Stimulated activated naive B cell treated with anti-CD40 and anti-IgM and Interleukin-4, amounts not matched to agents 10 μg/mL and 1 μg/mL and 100 μg/mL, for 72 hours (primary cell): ENCODE measurements at regions not wholly inside any gene's neighbourhood (a gene's known extent, or its start where the extent isn't known, plus 50 kb on each side); places are given as distances from the start of the nearest gene placed in this dataset.
"Not testable (repeated sequence)": the region's sequence is repeated elsewhere in the genome, so short reads cannot be mapped to it uniquely, and the experiment has no call there.

ENCODE experiments used
- ATAC-seq, 2 donors: fragments of 150-1000 bp; cut with Tn5 transposase; replicated peaks; 2 replicates each; pipeline ENCODE4 v1.10.0; 2021; ENCODE audit warnings: moderate library complexity in 1 of 2
- DNase-seq: peaks from one replicate; pipeline ENCODE4 v3.0.0; 2021
- H3K27ac Mint-ChIP-seq: one replicate; pipeline ENCODE4 v1.8.0; 2022; ENCODE audit warnings: mild to moderate bottlenecking, mixed read lengths
- H3K27me3 Mint-ChIP-seq, 2 donors: one replicate each; pipeline ENCODE4 v1.8.0; 2022; ENCODE audit warnings: mixed read lengths in 2 of 2
- H3K36me3 Mint-ChIP-seq, 2 donors: one replicate each; pipeline ENCODE4 v1.8.0; 2022; ENCODE audit warnings: mixed read lengths in 2 of 2, mild to moderate bottlenecking in 1 of 2
- H3K4me1 Mint-ChIP-seq, 2 donors: one replicate each; pipeline ENCODE4 v1.8.0; 2022; ENCODE audit warnings: mixed read lengths in 2 of 2, mild to moderate bottlenecking in 1 of 2
- H3K4me3 Mint-ChIP-seq, 2 donors: one replicate each; pipeline ENCODE4 v1.8.0; 2022; ENCODE audit warnings: mild to moderate bottlenecking in 2 of 2, mixed read lengths in 2 of 2, moderate library complexity in 1 of 2
- H3K9me3 Mint-ChIP-seq, 2 donors: one replicate each; pipeline ENCODE4 v1.8.0; 2022; ENCODE audit warnings: mixed read lengths in 2 of 2, mild to moderate bottlenecking in 1 of 2

DNA sequence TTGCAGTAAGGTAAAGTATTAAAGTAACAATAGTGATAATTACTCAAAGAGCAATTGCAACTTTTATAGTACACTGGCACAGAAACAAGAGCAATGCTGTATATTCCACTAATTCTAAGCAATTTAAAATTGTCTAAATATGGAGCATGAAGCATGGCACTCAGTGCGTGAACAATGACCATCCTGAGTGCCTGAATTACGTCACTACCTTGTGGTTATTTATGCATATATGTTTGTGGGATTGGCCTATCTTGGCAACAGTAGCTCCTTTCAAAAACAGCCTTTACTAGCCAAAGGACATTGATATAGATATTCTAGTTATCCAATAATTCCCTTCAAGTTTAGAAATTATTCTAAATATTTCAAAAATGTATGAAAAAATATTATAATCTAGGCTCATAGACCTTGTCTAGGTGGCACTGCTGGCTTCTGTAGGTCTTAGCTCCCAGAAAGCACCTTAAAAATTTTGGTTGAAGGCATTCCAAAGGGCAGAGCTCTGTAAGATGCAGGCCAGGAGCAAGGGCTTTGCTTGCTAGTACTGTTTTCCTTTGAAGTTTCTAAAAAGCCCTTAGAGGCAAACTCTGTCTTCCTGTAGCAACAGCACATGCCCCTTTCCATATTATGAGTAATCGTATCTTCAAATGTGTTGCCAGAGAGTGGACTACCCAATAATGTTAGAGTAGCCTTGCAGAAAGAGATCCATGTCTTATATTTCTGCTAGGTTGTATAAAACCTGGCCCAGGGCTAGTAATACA, 719.3 kb downstream of the NR2F1-AS1 start:
- Mint-ChIP-seq H3K9me3 (no peaks in the 10 kb centered on the region), H3K27ac (no peak overlapping the region)
- ATAC-seq = no peak

GRCh38 chr5:92860061-92860460, 721.0 kb downstream of the NR2F1-AS1 start:
- Mint-ChIP-seq H3K4me1 (no peaks in the 10 kb centered on the region), H3K9me3 (no peaks in the 10 kb centered on the region), H3K27ac (no peak overlapping the region), H3K27me3 (no peaks in the 10 kb centered on the region), H3K4me3 (no peak overlapping the region), H3K36me3 (no peaks in the 10 kb centered on the region)
- no peak for DNase-seq
- ATAC-seq = no peak

More for the DNA sequence above, 719.3 kb downstream of the NR2F1-AS1 start:
- DNase-seq = no peak
- no peaks in the 10 kb centered on the region for H3K36me3 Mint-ChIP-seq
- no peaks in the 10 kb centered on the region for H3K4me1 Mint-ChIP-seq
- H3K27me3 Mint-ChIP-seq = no peaks in the 10 kb centered on the region
- no peak overlapping the region for H3K4me3 Mint-ChIP-seq

DNA sequence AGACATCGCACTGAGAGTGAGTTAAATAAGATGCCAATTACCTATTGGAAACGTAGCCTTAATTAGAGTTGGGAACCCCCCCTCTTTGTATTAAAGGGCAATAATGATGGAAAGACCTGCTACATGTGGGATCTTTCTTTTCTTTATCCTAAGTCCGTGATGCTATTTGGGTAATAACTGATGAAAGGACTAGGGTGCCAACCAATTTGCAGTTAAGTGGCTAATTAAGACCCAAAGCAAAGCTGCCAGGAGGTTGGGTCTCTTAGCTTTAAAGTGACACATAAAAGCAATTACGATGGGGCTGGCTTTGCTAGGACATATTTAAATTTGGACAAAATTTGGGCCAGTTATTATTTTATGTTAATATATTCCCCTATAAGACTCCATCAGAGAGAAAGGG, 728.8 kb downstream of the NR2F1-AS1 start:
- H3K27ac Mint-ChIP-seq = no peak overlapping the region
- DNase-seq = no peak
- no peak overlapping the region for H3K4me3 Mint-ChIP-seq
- H3K36me3 Mint-ChIP-seq = no peaks in the 10 kb centered on the region
- H3K27me3 Mint-ChIP-seq = no peaks in the 10 kb centered on the region
- no peaks in the 10 kb centered on the region for H3K4me1 Mint-ChIP-seq
- ATAC-seq = no peak
- H3K9me3 Mint-ChIP-seq = no peaks in the 10 kb centered on the region

DNA sequence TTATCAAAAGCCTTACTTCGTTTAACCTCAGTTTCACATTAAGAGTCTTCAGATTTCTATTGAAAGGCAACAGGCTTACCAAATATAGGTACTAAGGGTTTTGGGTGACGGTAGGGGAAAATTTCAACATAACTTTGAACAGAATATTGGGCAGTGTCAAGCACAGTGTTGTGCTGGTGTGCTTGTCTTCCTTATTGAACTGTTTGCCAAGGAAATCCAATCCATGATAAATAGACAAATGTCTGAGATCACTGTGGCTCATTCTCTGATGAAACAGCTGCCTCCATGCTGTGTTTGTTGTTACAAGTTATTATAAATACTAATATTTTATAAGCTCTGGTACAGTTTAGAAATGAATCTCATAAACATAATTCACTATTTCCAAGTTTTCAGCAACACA, 730.1 kb downstream of the NR2F1-AS1 start:
- Mint-ChIP-seq H3K36me3 (no peaks in the 10 kb centered on the region), H3K27ac (no peak overlapping the region), H3K4me3 (no peak overlapping the region), H3K4me1 (no peaks in the 10 kb centered on the region), H3K9me3 (no peaks in the 10 kb centered on the region), H3K27me3 (no peaks in the 10 kb centered on the region)
- no peak for DNase-seq
- no peak for ATAC-seq

- Mint-ChIP-seq H3K4me3 (no peak overlapping the region), H3K4me1 (no peaks in the 10 kb centered on the region), H3K9me3 (no peaks in the 10 kb centered on the region), H3K36me3 (no peaks in the 10 kb centered on the region), H3K27me3 (no peaks in the 10 kb centered on the region), H3K27ac (no peak overlapping the region)
- ATAC-seq (no peak), DNase-seq (no peak)
Observed at GRCh38 chr5:92849756-92850155, 731.3 kb downstream of the NR2F1-AS1 start.

DNA sequence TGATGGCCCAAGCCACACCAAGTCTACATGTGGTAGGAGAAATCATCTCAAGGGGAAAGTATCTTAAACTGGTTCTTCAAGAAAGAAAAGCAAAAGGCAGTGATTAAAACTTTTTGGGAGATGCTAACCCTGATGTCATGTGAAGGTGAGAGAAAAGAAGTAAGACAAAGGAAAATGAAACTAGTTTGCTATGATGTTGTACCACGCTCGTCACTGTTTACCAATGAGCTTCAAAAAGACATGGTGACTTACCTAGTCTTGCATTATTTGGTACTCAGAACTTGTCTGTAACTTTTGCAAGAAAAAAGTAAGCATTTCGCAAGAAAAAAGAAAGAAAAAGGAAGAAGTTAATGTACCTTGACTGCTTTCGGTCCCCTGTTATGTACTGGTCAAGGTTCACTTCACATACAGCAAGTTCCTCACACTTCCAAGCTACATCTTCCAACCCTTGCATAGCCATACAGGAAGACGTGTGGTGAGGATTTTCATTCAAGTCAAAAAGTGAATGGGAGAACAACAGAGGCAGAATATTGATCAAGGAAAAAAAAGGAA, 739.3 kb downstream of the NR2F1-AS1 start:
- no peak overlapping the region for H3K27ac Mint-ChIP-seq
- no peak for ATAC-seq
- H3K4me3 Mint-ChIP-seq = no peak overlapping the region
- DNase-seq = no peak
- no peaks in the 10 kb centered on the region for H3K36me3 Mint-ChIP-seq
- no peaks in the 10 kb centered on the region for H3K4me1 Mint-ChIP-seq
- H3K27me3 Mint-ChIP-seq = no peaks in the 10 kb centered on the region
- peaks cover 0 to 6% of the 10 kb centered on the region in 2 donors for H3K9me3 Mint-ChIP-seq

DNA sequence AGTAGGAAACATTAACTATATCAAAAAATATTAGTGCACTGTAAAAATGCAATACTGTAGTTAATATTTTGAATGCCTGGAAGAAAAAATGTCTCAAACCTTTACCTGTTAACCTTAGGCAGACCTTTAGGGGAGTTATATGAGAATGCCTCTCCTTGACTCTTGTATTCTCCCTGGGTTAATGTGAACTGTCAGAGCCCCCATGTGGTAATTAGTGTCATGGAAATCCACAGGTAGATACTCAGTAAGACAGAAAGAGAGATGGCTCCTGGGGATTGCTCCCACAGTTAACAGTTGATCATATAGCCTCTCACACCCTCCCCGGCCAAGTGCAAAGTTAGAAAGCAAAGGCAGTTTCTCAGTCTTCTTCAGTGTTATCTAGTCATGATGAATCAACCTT, 742.8 kb downstream of the NR2F1-AS1 start:
- ATAC-seq = no peak
- no peak overlapping the region for H3K4me3 Mint-ChIP-seq

DNA sequence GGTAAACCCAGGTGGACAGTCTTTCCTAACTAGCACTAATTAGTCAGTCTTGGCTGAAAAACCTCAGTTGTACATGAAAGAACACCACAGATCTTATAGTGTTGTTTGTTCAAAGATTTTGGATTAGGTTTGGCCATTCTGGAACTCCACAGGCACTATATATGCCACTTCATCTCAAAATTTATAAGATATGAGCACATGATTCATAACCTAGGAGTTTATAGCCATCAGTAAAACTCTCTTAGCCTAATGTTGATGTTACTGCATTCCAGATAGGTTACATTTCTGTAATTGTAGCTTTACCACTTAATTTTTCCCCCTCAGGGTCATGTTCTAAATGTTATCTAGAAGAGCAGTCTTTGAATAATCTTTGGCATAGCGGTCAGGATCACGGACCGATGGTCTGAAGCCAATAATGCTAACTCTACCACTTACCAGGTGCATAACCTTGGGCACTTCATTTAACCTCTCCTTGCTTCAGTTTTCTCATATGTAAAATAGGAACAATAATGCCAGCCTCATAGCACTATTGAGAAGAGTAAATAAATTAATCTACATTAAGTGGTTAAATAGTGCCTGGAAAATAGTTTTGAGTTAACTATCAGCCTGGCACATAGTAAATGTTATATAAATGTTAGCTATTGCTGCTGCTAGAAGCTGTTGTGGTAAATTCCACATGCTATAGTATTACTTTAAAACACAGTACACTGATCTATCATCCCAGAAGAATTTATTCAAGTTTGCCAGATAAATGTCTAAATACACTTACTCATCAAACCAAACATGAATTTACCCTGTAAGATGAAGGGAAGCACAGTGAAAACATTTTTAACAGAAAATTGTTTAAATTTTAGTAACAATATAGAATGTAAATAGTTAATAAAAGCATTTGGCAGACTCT, 743.9 kb downstream of the NR2F1-AS1 start:
- H3K27ac Mint-ChIP-seq = no peak overlapping the region
- no peak for DNase-seq
- H3K4me3 Mint-ChIP-seq = no peak overlapping the region
- no peak for ATAC-seq
- no peaks in the 10 kb centered on the region for H3K36me3 Mint-ChIP-seq
- H3K27me3 Mint-ChIP-seq = no peaks in the 10 kb centered on the region
- H3K9me3 Mint-ChIP-seq = peaks cover 4 to 11% of the 10 kb centered on the region in 2 donors
- H3K4me1 Mint-ChIP-seq = no peaks in the 10 kb centered on the region

More for the DNA sequence above, 742.8 kb downstream of the NR2F1-AS1 start:
- H3K4me1 Mint-ChIP-seq = no peaks in the 10 kb centered on the region
- no peaks in the 10 kb centered on the region for H3K36me3 Mint-ChIP-seq
- no peak for DNase-seq
- no peak overlapping the region for H3K27ac Mint-ChIP-seq
- peaks cover 4 to 8% of the 10 kb centered on the region in 2 donors for H3K9me3 Mint-ChIP-seq
- H3K27me3 Mint-ChIP-seq = no peaks in the 10 kb centered on the region

DNA sequence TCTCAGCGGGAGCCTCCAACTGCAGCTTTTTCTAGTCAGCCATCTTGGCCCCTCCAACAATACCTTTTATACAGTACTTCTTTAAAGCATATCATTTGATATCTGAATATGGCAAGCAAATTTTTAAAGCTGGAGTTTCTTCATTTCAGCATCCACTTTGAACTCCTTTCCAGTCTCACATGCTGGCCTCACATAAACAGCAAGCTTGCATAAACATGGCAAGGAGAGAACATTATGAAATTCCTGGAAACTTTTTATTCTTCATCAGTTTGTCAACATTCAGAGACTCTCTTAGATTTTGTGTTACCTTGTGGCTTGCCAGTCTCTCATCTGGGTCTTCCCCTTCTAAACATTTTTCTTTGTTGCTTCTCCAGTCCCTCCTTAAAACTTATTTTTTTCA, 745.3 kb downstream of the NR2F1-AS1 start:
- Mint-ChIP-seq H3K4me1 (no peaks in the 10 kb centered on the region), H3K27me3 (no peaks in the 10 kb centered on the region), H3K36me3 (no peaks in the 10 kb centered on the region), H3K9me3 (peaks cover 4 to 8% of the 10 kb centered on the region in 2 donors), H3K4me3 (no peak overlapping the region), H3K27ac (no peak overlapping the region)
- no peak for ATAC-seq
- no peak for DNase-seq

GRCh38 chr5:92823551-92823950, 757.5 kb downstream of the NR2F1-AS1 start:
- DNase-seq, H3K4me3 Mint-ChIP-seq, H3K27ac Mint-ChIP-seq, H3K36me3 Mint-ChIP-seq, H3K9me3 Mint-ChIP-seq, ATAC-seq, H3K27me3 Mint-ChIP-seq, H3K4me1 Mint-ChIP-seq: not testable (repeated sequence)

GRCh38 chr5:92822183-92822582, 758.8 kb downstream of the NR2F1-AS1 start:
- no peak for ATAC-seq
- DNase-seq = no peak
- H3K27ac Mint-ChIP-seq = no peak overlapping the region
- no peak overlapping the region for H3K4me3 Mint-ChIP-seq
- H3K36me3 Mint-ChIP-seq = no peaks in the 10 kb centered on the region
- peaks cover 0 to 2% of the 10 kb centered on the region in 2 donors for H3K9me3 Mint-ChIP-seq
- H3K27me3 Mint-ChIP-seq = no peaks in the 10 kb centered on the region
- H3K4me1 Mint-ChIP-seq = no peaks in the 10 kb centered on the region

GRCh38 chr5:92809855-92810465, 771.1 kb downstream of the NR2F1-AS1 start:
- no peak for ATAC-seq
- Mint-ChIP-seq H3K27me3 (no peaks in the 10 kb centered on the region), H3K9me3 (peaks cover 0 to 2% of the 10 kb centered on the region in 2 donors), H3K4me3 (no peak overlapping the region), H3K36me3 (no peaks in the 10 kb centered on the region), H3K27ac (no peak overlapping the region), H3K4me1 (no peaks in the 10 kb centered on the region)
- no peak for DNase-seq

- DNase-seq (no peak), ATAC-seq (no peak)
- no peaks in the 10 kb centered on the region for H3K4me1 Mint-ChIP-seq
- H3K4me3 Mint-ChIP-seq = no peak overlapping the region
- H3K36me3 Mint-ChIP-seq = no peaks in the 10 kb centered on the region
- H3K27ac Mint-ChIP-seq = no peak overlapping the region
- H3K27me3 Mint-ChIP-seq = no peaks in the 10 kb centered on the region
- no peaks in the 10 kb centered on the region for H3K9me3 Mint-ChIP-seq
Observed at GRCh38 chr5:92808474-92808873, 772.5 kb downstream of the NR2F1-AS1 start.

DNA sequence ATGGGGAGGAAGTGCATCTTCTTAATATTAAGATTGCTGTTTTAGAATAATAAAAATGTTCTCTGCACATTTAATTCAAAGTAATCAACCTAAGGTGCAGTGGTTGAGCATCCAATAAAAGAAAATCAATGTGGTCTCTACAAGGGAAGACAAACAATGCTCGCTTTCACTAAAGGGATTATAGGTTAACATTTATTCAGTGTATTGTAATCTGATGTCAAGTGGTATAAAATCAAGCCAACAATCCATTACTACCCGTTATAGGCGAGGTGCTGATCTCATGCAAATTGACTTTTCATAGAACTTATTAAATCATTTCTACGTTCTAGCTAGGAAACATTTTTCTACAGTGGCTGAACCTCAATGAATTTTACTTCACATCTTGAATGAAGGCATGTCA, 773.9 kb downstream of the NR2F1-AS1 start:
- ATAC-seq = no peak

More for the DNA sequence above, 773.9 kb downstream of the NR2F1-AS1 start:
- Mint-ChIP-seq H3K4me3 (no peak overlapping the region), H3K4me1 (no peaks in the 10 kb centered on the region), H3K36me3 (no peaks in the 10 kb centered on the region), H3K9me3 (no peaks in the 10 kb centered on the region), H3K27me3 (no peaks in the 10 kb centered on the region), H3K27ac (no peak overlapping the region)
- no peak for DNase-seq
